ENCODE measurements at regions not wholly inside any gene's neighbourhood (a gene's known extent, or its start where the extent isn't known, plus 50 kb on each side); places are given as distances from the start of the nearest gene placed in this dataset.

GRCh38 chr11:122220321-122220720 is 104.3 kb upstream of the BLID start:
- Mint-ChIP-seq H3K36me3 (ENCODE audit: low read depth) (no peaks in the 10 kb centered on the region), H3K9me3 (ENCODE audit: low read depth) (no peaks in the 10 kb centered on the region), H3K27ac (ENCODE audit: unreplicated experiment) (no peak overlapping the region), H3K4me1 (ENCODE audit: low read depth) (peaks cover 10% of the 10 kb centered on the region), H3K27me3 (ENCODE audit: low read depth) (no peaks in the 10 kb centered on the region), H3K4me3 (ENCODE audit: unreplicated experiment) (no peak overlapping the region)
- DNase-seq (ENCODE audit: low spot score), result no peak
- TF ChIP-seq CTCF (IDR thresholded peaks at IDR 0.05), result no peak

- no peak for TF ChIP-seq CTCF (IDR thresholded peaks at IDR 0.05)
- no peak for DNase-seq (ENCODE audit: low spot score)
- Mint-ChIP-seq H3K9me3 (ENCODE audit: low read depth) (no peaks in the 10 kb centered on the region), H3K4me1 (ENCODE audit: low read depth) (peaks cover 15% of the 10 kb centered on the region), H3K27me3 (ENCODE audit: low read depth) (no peaks in the 10 kb centered on the region), H3K36me3 (ENCODE audit: low read depth) (no peaks in the 10 kb centered on the region), H3K27ac (ENCODE audit: unreplicated experiment) (no peak overlapping the region), H3K4me3 (ENCODE audit: unreplicated experiment) (no peak overlapping the region)
These were observed 103.8 kb upstream of the BLID start for GRCh38 chr11:122219791-122220190.

GRCh38 chr11:122215244-122215992 is 99.4 kb upstream of the BLID start:
- Mint-ChIP-seq H3K27ac (ENCODE audit: unreplicated experiment) (peak overlapping the region; percentile 67), H3K4me3 (ENCODE audit: unreplicated experiment) (no peak overlapping the region), H3K9me3 (ENCODE audit: low read depth) (no peaks in the 10 kb centered on the region), H3K27me3 (ENCODE audit: low read depth) (no peaks in the 10 kb centered on the region), H3K36me3 (ENCODE audit: low read depth) (no peaks in the 10 kb centered on the region), H3K4me1 (ENCODE audit: low read depth) (peaks cover 32% of the 10 kb centered on the region)
- peak; percentile 94 for TF ChIP-seq CTCF (IDR thresholded peaks at IDR 0.05)
- no peak for DNase-seq (ENCODE audit: low spot score)

GRCh38 chr11:122214567-122214966 is 98.6 kb upstream of the BLID start:
- H3K4me3 Mint-ChIP-seq (ENCODE audit: unreplicated experiment), result no peak overlapping the region
- DNase-seq (ENCODE audit: low spot score), result no peak
- peak overlapping the region; percentile 67 for H3K27ac Mint-ChIP-seq (ENCODE audit: unreplicated experiment)
- H3K36me3 Mint-ChIP-seq (ENCODE audit: low read depth), result no peaks in the 10 kb centered on the region
- H3K27me3 Mint-ChIP-seq (ENCODE audit: low read depth), result no peaks in the 10 kb centered on the region
- TF ChIP-seq CTCF (IDR thresholded peaks at IDR 0.05), result no peak
- peaks cover 40% of the 10 kb centered on the region for H3K4me1 Mint-ChIP-seq (ENCODE audit: low read depth)
- H3K9me3 Mint-ChIP-seq (ENCODE audit: low read depth), result no peaks in the 10 kb centered on the region

- no peaks in the 10 kb centered on the region for H3K9me3 Mint-ChIP-seq (ENCODE audit: low read depth)
These were observed 98.1 kb upstream of the BLID start for GRCh38 chr11:122214080-122214479.

More at GRCh38 chr11:122214080-122214479, 98.1 kb upstream of the BLID start:
- no peaks in the 10 kb centered on the region for H3K27me3 Mint-ChIP-seq (ENCODE audit: low read depth)
- peaks cover 44% of the 10 kb centered on the region for H3K4me1 Mint-ChIP-seq (ENCODE audit: low read depth)
- H3K4me3 Mint-ChIP-seq (ENCODE audit: unreplicated experiment), result no peak overlapping the region
- DNase-seq (ENCODE audit: low spot score), result no peak
- no peak overlapping the region for H3K27ac Mint-ChIP-seq (ENCODE audit: unreplicated experiment)
- H3K36me3 Mint-ChIP-seq (ENCODE audit: low read depth), result no peaks in the 10 kb centered on the region
- TF ChIP-seq CTCF (IDR thresholded peaks at IDR 0.05), result no peak

Measured in chondrocyte (in vitro differentiated cells).